HG03354 (cell line): ENCODE measurements at regions not wholly inside any gene's neighbourhood (a gene's known extent, or its start where the extent isn't known, plus 50 kb on each side); places are given as distances from the start of the nearest gene placed in this dataset.

Experiments used
- ATAC-seq: cut with Tn5 transposase; IDR thresholded peaks from one replicate; pipeline ENCODE4 v1.9.1; 2021; ENCODE audit warnings: mild to moderate bottlenecking; ENCODE audit not compliant: unreplicated experiment, poor library complexity, severe bottlenecking

DNA sequence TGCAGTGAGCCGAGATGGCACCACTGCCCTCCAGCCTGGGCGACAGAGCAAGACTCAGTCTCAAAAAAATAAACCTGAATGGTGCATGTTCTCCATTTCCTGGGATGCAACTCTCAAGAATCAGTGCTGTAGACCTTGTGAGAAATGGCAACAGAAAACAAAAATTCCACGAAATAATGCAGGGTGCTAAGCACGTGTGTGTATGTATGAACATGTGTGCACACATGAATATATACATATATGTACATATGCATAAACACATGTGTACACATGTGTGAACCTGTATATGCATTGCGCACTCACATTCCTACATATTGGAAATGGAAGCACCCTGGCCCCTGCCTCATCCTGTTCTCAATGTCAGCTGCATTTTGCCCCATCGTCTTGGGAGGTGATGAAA lies 548.5 kb downstream of the TCERG1L start:
- no peak for ATAC-seq

DNA sequence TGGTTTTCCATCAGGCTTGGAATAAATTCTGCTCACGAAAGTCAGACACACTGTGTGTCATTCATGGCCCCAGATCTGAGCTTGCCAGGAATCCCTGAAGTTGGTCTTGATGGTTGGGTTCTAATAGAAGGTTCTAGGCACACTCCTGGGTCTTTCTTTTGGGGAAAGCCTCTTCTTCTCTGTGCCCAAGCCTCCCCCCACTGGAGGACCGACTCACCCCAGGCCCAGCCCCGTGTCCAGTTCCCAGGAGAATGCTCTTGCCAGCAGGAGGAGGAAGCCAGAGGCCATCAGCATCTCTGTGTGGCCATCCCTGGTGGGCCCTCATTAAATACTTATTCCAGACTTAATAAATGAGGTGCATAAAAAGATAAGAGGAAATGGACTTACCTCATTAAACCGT lies 548.0 kb downstream of the TCERG1L start:
- no peak for ATAC-seq

DNA sequence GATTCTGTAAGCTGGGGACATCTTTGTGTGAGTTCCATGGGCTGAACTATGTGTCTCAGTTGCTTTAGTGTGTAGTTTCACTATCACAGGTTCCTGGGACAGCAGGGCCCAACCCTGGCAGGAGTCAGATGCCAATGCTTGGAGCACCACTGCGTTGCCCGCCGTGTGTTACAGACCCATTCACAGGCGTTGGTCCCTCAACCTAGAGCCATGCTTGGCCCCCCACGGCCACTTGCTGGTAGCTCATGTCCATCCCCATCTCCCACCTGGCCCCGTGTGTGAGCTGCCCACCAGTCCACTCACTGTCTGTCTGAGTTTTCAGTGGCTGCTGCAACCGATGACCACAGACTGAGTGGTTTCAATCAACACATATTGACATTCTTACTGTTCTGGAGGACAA lies 546.9 kb downstream of the TCERG1L start:
- no peak for ATAC-seq

DNA sequence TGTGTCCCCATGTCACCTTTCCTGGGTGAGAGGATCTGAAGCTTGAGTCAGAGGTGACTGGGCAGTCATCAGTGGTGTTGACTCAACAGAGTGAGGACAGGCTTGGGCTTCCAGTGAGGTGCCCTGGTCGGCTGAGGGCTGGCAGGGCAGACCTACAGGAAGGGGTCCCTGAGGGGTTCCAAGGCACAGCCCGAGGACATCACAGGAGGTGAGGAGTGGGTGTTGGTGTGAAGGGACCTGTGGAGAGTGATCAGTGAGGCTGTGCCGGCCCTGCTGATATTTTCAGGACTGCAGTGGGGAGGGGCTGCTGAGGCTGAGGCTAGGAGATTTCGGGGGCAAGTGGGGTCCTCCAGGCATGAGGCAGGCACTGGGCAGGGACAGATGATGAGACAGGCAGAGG lies 545.5 kb downstream of the TCERG1L start:
- ATAC-seq = no peak

DNA sequence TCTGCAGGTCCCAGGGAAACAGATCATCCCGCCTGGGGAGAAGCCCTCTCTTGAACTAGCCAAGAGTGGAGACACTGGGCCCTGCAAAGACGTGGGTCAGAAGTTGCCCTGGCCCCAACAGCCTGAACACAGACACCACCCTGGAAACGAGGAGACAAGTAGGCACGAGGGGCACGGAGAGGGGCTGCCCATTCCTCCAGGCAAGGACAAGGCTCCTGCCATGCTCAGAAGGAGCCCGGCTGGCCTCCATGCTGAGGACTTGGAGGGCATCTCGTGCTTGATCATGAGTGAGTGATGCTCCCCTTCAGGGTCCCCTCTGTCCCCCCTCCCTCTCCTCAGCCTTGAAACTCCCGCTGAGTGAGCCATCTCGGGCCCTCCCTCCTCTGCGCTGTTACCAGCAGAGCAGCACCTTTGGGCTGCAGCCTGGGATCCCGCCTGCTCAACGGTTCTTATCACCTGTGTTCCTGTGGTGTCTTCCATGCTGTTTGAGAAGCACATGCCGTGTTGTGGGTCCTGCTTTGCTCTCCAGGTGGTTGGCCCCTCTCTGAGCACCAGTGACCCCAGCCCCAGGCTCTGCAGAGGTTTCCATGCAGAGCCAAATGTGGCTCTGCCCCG lies 544.3 kb downstream of the TCERG1L start:
- no peak for ATAC-seq

DNA sequence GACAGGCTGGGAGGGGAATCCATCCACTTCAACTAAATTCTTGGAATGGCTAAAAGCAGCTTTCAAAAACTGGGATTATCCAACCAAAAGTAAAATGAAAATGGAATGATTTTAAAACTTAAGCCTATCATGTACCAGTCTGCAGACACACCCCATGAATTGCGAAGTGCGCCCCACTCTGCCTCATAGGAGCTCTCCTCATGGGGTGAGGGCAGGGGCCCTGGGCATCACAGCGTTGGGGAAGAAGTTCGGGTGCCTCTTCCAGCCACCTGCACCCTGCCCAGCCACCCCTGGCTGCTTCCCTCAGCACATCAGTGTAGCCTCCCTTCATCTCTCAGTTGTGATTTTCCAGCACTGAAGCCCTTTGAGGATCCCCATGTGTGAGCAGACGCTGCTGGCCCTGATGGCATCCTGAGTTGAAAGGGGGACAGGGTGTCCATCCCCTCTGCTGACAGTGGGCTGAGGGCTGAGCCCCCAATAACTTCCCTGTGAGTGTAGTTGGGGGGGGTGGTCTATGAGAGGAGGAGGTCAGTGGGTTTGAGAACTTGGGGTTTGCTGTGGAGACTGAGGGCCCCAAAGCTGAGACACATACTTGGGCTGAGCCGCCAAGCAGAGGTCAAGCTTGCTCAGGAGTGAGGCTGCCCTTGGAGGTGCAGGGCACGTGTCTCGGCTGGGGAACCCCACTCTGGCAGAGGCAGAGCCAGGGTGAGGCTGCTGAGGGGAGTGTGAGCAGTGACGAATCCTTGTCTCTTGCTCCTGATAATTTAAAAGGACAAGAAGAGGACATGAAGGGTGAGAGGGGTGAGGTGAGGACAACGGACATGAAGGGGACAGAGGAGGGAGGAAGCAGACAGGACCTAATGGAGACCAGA lies 542.1 kb downstream of the TCERG1L start:
- no peak for ATAC-seq

DNA sequence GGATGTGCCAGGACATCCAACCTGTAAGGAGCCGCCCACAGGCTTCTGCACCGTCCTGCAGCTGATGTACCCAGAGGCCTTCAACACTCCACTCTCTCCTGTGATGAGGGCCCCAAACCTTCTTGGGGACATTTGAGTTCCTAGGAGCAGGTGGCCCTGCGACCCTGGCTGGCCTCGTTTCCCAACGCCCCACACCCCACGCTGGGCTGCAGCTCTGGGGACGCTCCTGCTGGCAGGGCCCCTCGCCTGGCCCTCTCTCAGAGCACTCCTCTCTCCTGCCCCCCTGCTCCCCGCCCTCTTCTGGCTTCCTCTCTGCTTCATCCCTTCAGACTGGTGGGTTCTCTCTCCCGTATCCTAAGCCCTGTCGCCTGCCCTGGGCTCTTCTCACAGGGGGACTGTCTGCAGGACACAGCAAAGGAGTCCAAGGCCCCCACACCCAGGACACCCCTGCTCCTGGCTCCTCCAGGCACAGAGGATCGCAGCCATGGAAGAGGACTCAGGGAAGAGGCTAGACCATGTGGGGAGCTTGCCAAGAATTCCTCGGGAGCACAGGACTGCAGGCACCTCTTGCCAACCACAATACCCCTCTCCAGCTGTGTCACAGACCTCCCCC lies 541.4 kb downstream of the TCERG1L start:
- ATAC-seq = no peak

DNA sequence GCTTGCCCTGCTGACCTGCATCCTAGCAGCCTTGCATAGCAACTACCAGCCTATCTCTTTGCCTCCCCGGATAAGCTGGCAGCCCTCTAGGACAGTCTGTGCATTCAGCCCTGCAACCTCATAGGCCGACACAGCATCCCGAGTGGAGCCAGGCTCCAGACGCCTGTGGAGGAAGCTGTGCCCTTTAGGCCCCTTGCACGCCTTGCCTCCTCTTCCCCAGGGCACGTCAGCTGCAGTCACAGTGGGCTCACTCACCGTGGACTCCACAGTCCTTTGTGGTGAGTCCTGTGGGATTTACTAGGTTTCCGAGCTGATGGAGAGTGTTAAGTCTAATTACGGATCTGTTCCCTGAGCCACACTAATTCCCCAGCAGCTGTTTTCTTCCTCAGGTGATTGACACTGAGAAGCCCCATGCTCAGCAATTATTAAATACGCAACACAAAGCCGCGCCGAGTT lies 540.0 kb downstream of the TCERG1L start:
- ATAC-seq = no peak

DNA sequence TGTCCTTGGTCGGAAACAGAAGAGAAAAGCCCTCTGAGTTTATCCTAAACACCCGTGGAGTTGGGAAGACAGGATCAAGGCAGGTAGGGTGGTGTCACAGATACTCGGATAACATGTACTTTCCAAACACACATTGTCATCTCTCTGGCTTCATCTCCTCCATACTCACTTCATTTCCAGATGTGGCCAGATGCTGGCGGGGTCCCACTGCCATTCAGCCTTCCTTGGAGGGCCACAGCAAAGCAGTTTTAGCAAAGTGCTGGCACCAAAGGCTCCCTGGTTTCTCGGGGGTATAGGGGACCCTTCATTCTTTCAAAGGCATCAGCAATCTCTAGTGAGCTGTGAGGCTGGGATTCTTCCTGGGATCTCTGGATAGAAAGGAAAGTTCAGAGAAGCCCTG lies 539.5 kb downstream of the TCERG1L start:
- ATAC-seq = no peak

DNA sequence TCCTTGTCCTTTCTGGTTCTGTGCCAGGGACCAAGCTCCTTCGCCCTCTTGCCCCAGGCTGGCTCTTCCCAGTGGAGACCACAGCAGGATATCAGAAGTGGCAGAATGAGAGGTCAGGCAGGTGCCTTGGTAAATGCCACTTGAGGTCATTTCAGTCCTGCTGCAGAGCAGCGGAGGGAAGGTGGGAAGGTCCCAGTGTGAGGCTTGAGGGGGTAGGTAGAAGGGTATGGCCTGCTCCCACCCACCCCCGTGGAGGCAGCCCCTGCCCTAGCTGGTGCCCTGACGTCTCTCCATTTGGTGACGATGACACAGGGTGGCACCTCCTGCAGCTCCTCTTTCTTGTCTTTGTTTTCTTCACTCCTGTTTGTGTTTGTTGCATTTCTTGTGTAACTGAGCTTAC lies 538.8 kb downstream of the TCERG1L start:
- ATAC-seq = no peak

DNA sequence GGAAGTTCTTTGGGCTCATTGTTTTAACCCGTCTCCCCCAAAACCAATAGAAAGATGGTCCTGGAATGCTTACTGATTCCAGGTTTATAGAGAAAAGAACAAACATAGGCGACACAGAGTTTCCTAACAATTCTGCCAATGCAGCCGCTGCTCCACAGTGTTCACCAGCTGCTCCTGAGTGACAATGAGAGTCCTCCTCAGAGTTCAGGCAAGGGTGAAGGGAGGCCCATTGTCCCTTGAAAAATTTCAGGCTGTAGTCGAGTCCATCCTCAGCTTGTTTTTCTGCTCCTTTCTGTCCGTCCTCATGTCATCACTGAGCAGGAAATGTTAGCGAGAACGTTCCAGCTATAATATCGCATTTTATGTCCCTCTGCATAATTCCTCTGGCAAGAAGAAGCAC lies 537.6 kb downstream of the TCERG1L start:
- no peak for ATAC-seq

DNA sequence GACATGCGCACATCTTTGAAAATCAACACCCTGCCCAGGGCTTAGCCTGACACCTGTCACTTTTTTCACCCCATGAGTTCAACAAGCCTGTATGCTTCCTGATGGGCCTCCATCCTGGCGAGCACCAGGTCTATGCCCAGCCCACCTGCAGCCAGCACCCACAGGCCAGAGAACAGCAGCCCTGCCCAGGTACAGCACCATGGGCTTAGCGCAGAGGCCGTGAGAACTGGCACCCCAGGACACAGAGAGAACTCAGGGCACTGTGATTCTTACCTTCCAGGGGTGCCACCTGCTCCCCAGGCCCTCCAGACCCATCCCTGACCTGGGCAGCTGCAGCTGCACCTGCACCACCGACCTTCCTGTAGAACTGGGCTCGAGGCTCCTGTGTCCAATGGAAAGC lies 536.6 kb downstream of the TCERG1L start:
- ATAC-seq = no peak

DNA sequence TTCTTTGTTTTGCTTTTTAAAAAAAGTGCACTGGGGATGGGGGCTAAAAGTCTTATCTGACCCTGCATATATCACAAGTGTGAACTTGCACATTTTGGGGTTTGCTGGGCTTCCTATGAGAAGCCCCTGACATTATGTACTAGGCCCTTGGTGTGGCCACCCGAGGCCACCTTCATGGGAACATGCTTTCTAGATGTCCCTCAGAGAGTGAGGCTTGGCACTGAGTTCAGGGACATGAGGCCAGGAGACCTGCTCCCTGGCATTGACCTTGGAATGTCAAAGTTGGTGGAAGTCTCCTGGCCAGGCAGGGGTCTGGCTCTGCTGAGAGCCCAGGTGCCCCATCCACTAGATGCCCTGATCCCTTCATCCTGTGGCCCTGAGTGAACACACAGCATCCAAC lies 536.2 kb downstream of the TCERG1L start:
- no peak for ATAC-seq

DNA sequence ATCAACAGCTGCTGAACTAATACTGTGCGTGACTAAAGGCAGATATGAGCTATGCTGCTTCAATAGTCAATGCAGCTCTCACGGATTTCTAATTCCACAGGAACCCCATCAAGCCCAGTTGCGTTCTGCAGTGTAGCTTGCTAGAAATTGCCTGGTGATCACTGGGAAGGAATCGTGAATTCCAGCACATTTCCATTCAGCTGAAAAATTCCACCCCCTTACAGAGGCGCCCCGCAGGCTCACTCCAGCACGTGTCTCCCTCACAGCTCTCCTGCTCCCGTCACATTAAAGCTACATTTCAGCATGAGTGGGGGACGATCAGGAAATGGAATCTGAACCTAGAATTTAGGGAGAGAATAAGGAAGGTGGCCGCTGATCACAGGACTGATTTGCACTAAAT lies 534.8 kb downstream of the TCERG1L start:
- no peak for ATAC-seq

DNA sequence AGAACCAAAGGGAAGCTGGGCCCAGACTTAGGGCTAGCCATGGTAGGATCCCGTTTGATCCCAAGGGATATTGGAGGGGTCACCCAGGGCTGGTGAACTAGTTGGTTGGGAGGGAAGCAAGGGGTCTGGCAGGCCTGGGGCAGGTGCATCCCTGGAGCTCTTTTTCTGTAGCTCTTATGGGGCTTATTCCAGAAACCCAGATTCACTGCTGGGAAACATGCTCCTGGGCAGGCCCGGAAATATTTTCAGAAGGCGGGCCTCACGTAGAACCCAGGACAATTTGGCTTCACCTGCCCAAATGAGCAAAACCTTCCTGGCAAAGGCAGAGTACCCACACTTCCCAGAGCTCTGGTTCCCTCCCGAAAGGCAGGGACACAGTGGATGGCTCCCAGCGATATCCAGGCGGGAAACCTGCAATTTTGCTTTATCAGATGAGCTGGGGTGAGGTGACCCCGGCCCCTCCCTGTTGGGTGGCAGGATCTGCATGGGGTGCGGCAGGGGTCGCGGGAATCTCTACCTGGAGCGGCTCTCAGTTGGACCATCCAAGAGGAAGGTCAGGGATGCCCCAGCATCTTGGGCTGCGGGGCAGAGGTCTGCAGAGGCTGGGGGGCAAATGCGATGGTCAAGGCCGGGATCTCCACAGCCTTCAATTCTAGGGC lies 533.9 kb downstream of the TCERG1L start:
- ATAC-seq = no peak

DNA sequence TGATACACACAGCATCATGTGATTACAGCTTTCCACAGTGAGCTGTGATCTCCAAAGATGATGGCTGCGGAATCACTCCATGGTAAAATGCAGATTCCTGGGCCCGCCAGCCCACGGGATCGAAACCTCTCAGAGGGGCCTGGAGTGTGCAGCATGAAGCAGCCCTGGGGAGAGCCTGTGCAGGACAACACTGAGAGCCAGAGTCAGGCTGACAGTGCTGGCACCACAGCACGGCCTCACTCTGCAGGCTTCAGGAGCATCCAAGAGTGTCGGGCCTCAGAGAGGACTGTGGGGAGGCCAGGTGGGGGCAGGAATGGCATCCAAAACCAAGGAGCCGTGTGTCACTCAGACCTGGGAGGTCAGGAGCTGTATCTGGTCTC lies 533.4 kb downstream of the TCERG1L start:
- no peak for ATAC-seq

DNA sequence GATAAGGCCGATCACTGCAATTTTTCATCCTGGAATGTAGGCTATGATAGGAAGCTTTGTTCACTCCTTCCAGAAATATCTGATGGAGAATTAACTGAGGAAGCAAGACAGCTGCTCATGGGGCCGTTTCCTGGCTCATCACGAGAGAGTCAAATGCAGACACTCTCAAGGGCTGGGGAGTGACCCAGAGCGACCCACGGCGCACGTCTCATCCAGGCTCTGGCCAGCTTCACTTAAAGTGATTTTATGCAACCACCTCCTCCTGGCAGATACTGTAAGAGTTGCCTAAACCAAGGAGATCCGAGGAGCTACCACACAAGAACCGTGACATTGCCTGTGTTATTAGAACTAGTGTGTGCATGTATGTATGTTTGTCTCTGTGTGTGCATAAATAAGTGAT lies 530.8 kb downstream of the TCERG1L start:
- ATAC-seq = no peak

DNA sequence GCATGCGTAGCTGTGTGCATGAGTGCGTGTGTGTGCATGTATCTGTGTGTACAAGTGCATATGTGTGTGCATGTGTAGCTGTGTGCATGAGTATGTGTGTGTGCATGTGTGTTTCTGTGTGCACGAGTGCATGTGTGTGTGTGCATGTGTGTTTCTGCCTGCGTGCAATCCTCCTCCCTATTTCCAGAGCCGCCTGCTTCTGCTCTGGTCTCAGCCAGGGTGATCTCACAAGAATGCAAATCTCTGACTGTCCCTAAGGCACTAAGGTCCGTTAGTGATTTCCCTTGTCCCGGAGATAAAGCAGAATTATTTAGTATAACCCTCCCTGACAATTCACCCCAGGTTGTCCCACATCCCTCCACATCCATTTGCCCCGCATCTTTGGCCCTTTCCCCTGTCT lies 530.3 kb downstream of the TCERG1L start:
- no peak for ATAC-seq

DNA sequence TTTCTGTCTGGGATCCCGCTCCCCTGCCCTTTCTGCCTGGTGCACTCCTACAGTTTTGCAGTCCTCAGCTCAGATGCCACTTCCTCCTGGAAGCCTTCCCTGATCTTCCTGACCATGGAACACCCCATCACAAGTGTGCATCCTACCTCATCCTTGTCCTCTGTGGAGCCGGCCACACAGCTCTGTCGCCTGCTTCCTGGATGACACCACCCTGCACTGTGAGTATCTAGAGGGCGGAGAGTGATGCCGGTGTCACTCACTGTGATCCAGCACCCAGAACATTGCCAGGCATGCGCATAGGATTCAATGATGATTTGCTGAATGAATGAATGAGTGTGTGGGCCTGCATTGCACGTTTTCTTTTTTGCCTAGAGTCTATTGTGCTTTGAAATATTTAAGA lies 529.9 kb downstream of the TCERG1L start:
- ATAC-seq = no peak

DNA sequence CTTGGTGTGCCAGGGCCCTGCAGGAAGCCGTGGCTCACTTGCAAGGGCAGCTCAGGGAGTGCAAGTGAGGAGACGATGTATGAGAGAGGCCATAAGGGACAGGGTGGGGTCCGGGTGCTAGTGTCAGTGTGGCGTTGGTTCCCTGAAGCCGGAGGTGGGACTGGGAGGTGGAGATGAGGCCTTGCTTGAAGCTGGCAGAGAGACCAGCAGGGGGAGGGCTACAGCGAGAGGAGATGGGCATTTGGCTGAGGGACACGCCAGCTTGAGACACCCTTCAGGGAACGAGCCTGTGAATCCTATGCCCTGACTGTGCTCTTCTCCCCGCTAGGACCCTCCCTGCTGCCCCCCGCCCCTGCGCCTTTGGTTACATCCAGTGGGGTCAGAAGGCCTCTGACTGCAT lies 529.1 kb downstream of the TCERG1L start:
- no peak for ATAC-seq

DNA sequence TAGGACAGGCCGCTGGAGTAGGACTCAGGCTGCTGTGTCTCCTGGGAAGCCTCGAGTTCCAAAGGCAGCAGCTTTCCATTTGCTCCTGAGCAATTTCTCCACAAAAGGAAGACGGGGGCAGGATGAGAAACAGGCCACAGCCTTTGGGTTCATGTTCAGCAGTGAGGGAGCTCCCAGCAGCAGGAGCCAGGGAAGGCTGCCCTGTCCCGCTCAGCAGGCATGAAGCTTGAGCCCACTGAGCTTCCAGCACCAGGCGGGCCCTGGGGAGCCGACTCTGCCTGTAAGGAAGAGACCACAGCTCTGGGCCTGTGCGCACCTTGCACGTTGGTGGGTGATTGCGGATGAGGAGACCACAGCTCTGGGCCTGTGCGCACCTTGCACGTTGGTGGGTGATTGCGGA lies 527.2 kb downstream of the TCERG1L start:
- ATAC-seq = no peak
